ENCODE measurements at regions not wholly inside any gene's neighbourhood (a gene's known extent, or its start where the extent isn't known, plus 50 kb on each side); places are given as distances from the start of the nearest gene placed in this dataset.

GRCh38 chr9:118083161-118083560 lies 379.0 kb downstream of the TLR4 start:
- H3K36me3 Mint-ChIP-seq, result no peaks in the 10 kb centered on the region
- ATAC-seq (ENCODE audit: low read depth in 2 of 2) (no peak), DNase-seq (no peak)
- peaks cover 2 to 9% (median 5%) of the 10 kb centered on the region in 7 donors for H3K9me3 Mint-ChIP-seq
- no peak overlapping the region for H3K4me3 Mint-ChIP-seq
- no peaks in the 10 kb centered on the region for H3K27me3 ChIP-seq (ENCODE audit: control insufficient read depth, insufficient read depth, low read length)
- H3K27ac ChIP-seq (ENCODE audit: insufficient read depth, low read length, poor library complexity, severe bottlenecking), result no peak overlapping the region
- H3K27me3 Mint-ChIP-seq, result no peaks in the 10 kb centered on the region
- no peaks in the 10 kb centered on the region for H3K4me1 Mint-ChIP-seq
- H3K4me1 ChIP-seq (ENCODE audit: control insufficient read depth, insufficient read depth, low read length, poor library complexity, severe bottlenecking), result no peaks in the 10 kb centered on the region
- H3K4me3 ChIP-seq (ENCODE audit: low read depth, low read length), result no peak overlapping the region
- no peaks in the 10 kb centered on the region for H3K9me3 ChIP-seq (ENCODE audit: control insufficient read depth in 2 of 2, low read length in 2 of 2)
- H3K27ac Mint-ChIP-seq, result no peak overlapping the region
- H3K36me3 ChIP-seq (ENCODE audit: control insufficient read depth, insufficient read depth, low read length), result no peaks in the 10 kb centered on the region

- Mint-ChIP-seq H3K4me3 (no peak overlapping the region), H3K27ac (no peak overlapping the region), H3K27me3 (no peaks in the 10 kb centered on the region), H3K9me3 (peaks cover 4 to 10% (median 5%) of the 10 kb centered on the region in 7 donors), H3K4me1 (no peaks in the 10 kb centered on the region), H3K36me3 (no peaks in the 10 kb centered on the region)
- Histone ChIP-seq H3K4me3 (ENCODE audit: low read depth, low read length) (no peak overlapping the region), H3K9me3 (ENCODE audit: control insufficient read depth in 2 of 2, low read length in 2 of 2) (no peaks in the 10 kb centered on the region), H3K36me3 (ENCODE audit: control insufficient read depth, insufficient read depth, low read length) (no peaks in the 10 kb centered on the region), H3K27ac (ENCODE audit: insufficient read depth, low read length, poor library complexity, severe bottlenecking) (no peak overlapping the region), H3K27me3 (ENCODE audit: control insufficient read depth, insufficient read depth, low read length) (no peaks in the 10 kb centered on the region), H3K4me1 (ENCODE audit: control insufficient read depth, insufficient read depth, low read length, poor library complexity, severe bottlenecking) (no peaks in the 10 kb centered on the region)
- no peak for DNase-seq
- no peak for ATAC-seq (ENCODE audit: low read depth in 2 of 2)
Measured at GRCh38 chr9:118088090-118088489, 383.9 kb downstream of the TLR4 start.

GRCh38 chr9:118091226-118091625 lies 387.0 kb downstream of the TLR4 start:
- no peaks in the 10 kb centered on the region for H3K9me3 ChIP-seq (ENCODE audit: control insufficient read depth in 2 of 2, low read length in 2 of 2)
- DNase-seq (no peak), ATAC-seq (ENCODE audit: low read depth in 2 of 2) (no peak)
- no peak overlapping the region for H3K27ac ChIP-seq (ENCODE audit: insufficient read depth, low read length, poor library complexity, severe bottlenecking)
- H3K4me3 ChIP-seq (ENCODE audit: low read depth, low read length), result no peak overlapping the region
- Mint-ChIP-seq H3K4me3 (no peak overlapping the region), H3K4me1 (no peaks in the 10 kb centered on the region), H3K27ac (no peak overlapping the region), H3K36me3 (no peaks in the 10 kb centered on the region), H3K9me3 (peaks cover 4 to 17% (median 6%) of the 10 kb centered on the region in 7 donors), H3K27me3 (no peaks in the 10 kb centered on the region)
- H3K36me3 ChIP-seq (ENCODE audit: control insufficient read depth, insufficient read depth, low read length), result no peaks in the 10 kb centered on the region
- H3K4me1 ChIP-seq (ENCODE audit: control insufficient read depth, insufficient read depth, low read length, poor library complexity, severe bottlenecking), result no peaks in the 10 kb centered on the region
- H3K27me3 ChIP-seq (ENCODE audit: control insufficient read depth, insufficient read depth, low read length), result no peaks in the 10 kb centered on the region

GRCh38 chr9:118091711-118092500 lies 387.7 kb downstream of the TLR4 start:
- no peaks in the 10 kb centered on the region for H3K4me1 Mint-ChIP-seq
- no peaks in the 10 kb centered on the region for H3K36me3 Mint-ChIP-seq
- peaks cover 2 to 17% (median 6%) of the 10 kb centered on the region in 7 donors for H3K9me3 Mint-ChIP-seq

GRCh38 chr9:118094387-118094786 lies 390.2 kb downstream of the TLR4 start:
- Histone ChIP-seq H3K4me1 (ENCODE audit: control insufficient read depth, insufficient read depth, low read length, poor library complexity, severe bottlenecking) (no peaks in the 10 kb centered on the region), H3K4me3 (ENCODE audit: low read depth, low read length) (no peak overlapping the region), H3K9me3 (ENCODE audit: control insufficient read depth in 2 of 2, low read length in 2 of 2) (no peaks in the 10 kb centered on the region), H3K27ac (ENCODE audit: insufficient read depth, low read length, poor library complexity, severe bottlenecking) (no peak overlapping the region), H3K27me3 (ENCODE audit: control insufficient read depth, insufficient read depth, low read length) (no peaks in the 10 kb centered on the region), H3K36me3 (ENCODE audit: control insufficient read depth, insufficient read depth, low read length) (no peaks in the 10 kb centered on the region)
- no peaks in the 10 kb centered on the region for H3K4me1 Mint-ChIP-seq
- DNase-seq (no peak), ATAC-seq (ENCODE audit: low read depth in 2 of 2) (no peak)
- H3K4me3 Mint-ChIP-seq, result no peak overlapping the region
- no peak overlapping the region for H3K27ac Mint-ChIP-seq
- no peaks in the 10 kb centered on the region for H3K36me3 Mint-ChIP-seq
- H3K9me3 Mint-ChIP-seq, result peaks cover 3 to 8% (median 5%) of the 10 kb centered on the region in 7 donors
- H3K27me3 Mint-ChIP-seq, result no peaks in the 10 kb centered on the region

More at GRCh38 chr9:118091711-118092500, 387.7 kb downstream of the TLR4 start:
- H3K27me3 ChIP-seq (ENCODE audit: control insufficient read depth, insufficient read depth, low read length), result no peaks in the 10 kb centered on the region
- no peak overlapping the region for H3K4me3 ChIP-seq (ENCODE audit: low read depth, low read length)
- H3K36me3 ChIP-seq (ENCODE audit: control insufficient read depth, insufficient read depth, low read length), result no peaks in the 10 kb centered on the region
- H3K27ac ChIP-seq (ENCODE audit: insufficient read depth, low read length, poor library complexity, severe bottlenecking), result no peak overlapping the region
- Mint-ChIP-seq H3K27me3 (no peaks in the 10 kb centered on the region), H3K4me3 (no peak overlapping the region), H3K27ac (no peak overlapping the region)
- no peaks in the 10 kb centered on the region for H3K9me3 ChIP-seq (ENCODE audit: control insufficient read depth in 2 of 2, low read length in 2 of 2)
- DNase-seq (no peak), ATAC-seq (ENCODE audit: low read depth in 2 of 2) (no peak)
- no peaks in the 10 kb centered on the region for H3K4me1 ChIP-seq (ENCODE audit: control insufficient read depth, insufficient read depth, low read length, poor library complexity, severe bottlenecking)

GRCh38 chr9:118100529-118101419 lies 396.6 kb downstream of the TLR4 start:
- H3K4me1 ChIP-seq (ENCODE audit: control insufficient read depth, insufficient read depth, low read length, poor library complexity, severe bottlenecking), result no peaks in the 10 kb centered on the region
- H3K27ac Mint-ChIP-seq, result no peak overlapping the region
- ATAC-seq (ENCODE audit: low read depth in 2 of 2), result no peak
- no peaks in the 10 kb centered on the region for H3K9me3 ChIP-seq (ENCODE audit: control insufficient read depth in 2 of 2, low read length in 2 of 2)
- H3K27ac ChIP-seq (ENCODE audit: insufficient read depth, low read length, poor library complexity, severe bottlenecking), result no peak overlapping the region
- no peaks in the 10 kb centered on the region for H3K4me1 Mint-ChIP-seq
- H3K27me3 ChIP-seq (ENCODE audit: control insufficient read depth, insufficient read depth, low read length), result no peaks in the 10 kb centered on the region
- H3K36me3 Mint-ChIP-seq, result no peaks in the 10 kb centered on the region
- H3K4me3 Mint-ChIP-seq, result peak overlapping the region in 1 of 4 donors; percentile 40
- peaks cover 0 to 10% (median 4%) of the 10 kb centered on the region in 7 donors for H3K9me3 Mint-ChIP-seq
- no peaks in the 10 kb centered on the region for H3K36me3 ChIP-seq (ENCODE audit: control insufficient read depth, insufficient read depth, low read length)
- no peaks in the 10 kb centered on the region for H3K27me3 Mint-ChIP-seq
- no peak overlapping the region for H3K4me3 ChIP-seq (ENCODE audit: low read depth, low read length)
- DNase-seq, result no peak

GRCh38 chr9:118104363-118104762 lies 400.2 kb downstream of the TLR4 start:
- no peak overlapping the region for H3K27ac ChIP-seq (ENCODE audit: insufficient read depth, low read length, poor library complexity, severe bottlenecking)

More at GRCh38 chr9:118104363-118104762, 400.2 kb downstream of the TLR4 start:
- Histone ChIP-seq H3K9me3 (ENCODE audit: control insufficient read depth in 2 of 2, low read length in 2 of 2) (no peaks in the 10 kb centered on the region), H3K36me3 (ENCODE audit: control insufficient read depth, insufficient read depth, low read length) (no peaks in the 10 kb centered on the region), H3K27me3 (ENCODE audit: control insufficient read depth, insufficient read depth, low read length) (no peaks in the 10 kb centered on the region), H3K4me3 (ENCODE audit: low read depth, low read length) (no peak overlapping the region), H3K4me1 (ENCODE audit: control insufficient read depth, insufficient read depth, low read length, poor library complexity, severe bottlenecking) (no peaks in the 10 kb centered on the region)
- Mint-ChIP-seq H3K36me3 (no peaks in the 10 kb centered on the region), H3K9me3 (peaks cover 0 to 13% (median 5%) of the 10 kb centered on the region in 7 donors), H3K4me1 (no peaks in the 10 kb centered on the region), H3K27ac (no peak overlapping the region), H3K27me3 (no peaks in the 10 kb centered on the region), H3K4me3 (no peak overlapping the region)
- no peak for DNase-seq
- no peak for ATAC-seq (ENCODE audit: low read depth in 2 of 2)
